ENCODE measurements at regions not wholly inside any gene's neighbourhood (a gene's known extent, or its start where the extent isn't known, plus 50 kb on each side); places are given as distances from the start of the nearest gene placed in this dataset.

DNA sequence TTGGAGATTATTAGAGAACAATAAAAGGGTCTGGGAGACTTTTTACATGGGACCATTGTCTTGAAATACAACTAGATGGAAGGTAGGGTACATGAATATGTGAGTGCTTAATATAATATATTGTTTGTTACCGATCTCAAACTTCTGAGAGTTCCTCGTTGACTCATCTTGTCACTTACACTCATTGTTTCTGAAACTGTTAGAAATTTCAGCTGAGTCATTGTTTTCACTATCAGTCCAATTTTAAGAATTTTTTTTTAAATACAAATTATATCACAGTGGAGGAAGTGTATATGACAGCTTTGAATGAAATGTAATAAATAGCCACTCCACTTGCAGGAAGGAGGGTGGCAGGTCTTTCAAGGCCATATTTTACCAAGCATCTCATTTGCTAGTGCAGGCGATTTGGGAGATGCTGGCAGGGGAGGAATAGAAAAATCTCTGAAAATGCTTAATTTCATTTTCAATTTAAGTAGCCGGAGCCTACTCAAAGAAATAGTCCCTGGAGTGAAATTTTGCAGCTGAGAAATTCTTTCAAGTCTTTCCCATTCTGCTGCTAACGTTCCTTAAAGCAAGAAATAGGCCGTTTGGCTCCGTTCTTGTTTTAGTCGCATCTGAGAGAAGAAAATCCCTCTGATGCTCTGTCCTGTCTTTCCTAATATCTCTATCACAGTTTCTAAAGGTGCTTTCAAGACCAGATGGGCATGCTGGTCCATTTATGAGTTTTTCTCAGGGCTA is 1404.2 kb upstream of the CELF2 start:
- no peak for DNase-seq

DNA sequence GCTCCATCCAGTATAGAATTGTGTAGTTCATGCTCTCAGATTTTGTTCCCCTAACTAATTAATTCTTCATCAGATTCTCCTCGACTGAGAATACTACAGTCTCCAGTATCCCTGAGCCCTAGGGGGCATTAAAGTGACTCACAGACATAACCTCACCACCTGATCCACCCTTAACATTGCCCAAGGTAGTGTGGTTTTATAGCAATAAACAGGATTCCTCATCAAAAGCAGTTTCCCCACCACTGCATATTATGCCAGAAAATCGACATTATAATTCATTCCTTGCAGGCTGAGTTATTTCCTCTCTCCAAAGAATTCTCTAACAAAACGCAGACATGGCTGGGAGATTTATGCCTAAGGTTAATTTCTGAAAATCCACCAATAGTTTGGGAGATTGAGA is 1402.5 kb upstream of the CELF2 start:
- no peak for DNase-seq

DNA sequence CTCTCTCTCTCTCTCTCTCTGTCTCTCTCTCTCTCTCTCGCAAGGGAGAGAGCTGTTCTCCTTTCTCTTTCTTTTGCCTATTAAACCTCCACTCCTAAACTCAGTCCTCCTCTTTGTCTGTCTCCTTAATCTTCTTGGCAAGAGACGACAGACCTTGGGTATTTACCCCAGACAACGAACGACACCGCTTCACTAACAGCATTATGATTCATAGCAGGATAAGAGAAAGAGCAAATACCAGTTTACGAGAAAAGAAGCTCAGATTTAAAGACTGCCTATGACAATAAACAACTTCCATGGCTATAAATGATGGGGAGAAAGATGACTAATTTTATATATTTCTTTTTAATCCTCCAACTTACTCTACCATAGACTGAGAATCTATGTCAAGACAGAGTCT is 1396.5 kb upstream of the CELF2 start:
- DNase-seq: no peak

DNA sequence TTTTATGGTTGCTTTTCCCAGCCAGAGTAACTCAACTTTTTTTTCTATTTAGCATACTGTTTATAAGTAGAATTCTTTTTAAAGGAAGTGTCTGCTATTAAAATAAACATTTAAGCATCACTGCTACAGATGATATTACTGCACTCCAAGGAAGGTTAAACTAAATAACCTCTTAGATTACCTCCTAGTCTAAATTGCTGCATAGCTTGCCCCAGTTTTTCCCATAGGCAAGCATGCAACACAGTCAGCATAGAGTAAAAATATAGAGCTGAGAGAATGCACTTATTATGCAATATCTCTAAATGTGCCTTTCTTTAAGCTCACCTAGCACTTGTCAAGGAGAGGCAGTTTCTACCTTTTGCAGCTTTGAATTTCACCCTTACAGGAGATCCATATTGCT is 1392.4 kb upstream of the CELF2 start:
- no peak for DNase-seq

DNA sequence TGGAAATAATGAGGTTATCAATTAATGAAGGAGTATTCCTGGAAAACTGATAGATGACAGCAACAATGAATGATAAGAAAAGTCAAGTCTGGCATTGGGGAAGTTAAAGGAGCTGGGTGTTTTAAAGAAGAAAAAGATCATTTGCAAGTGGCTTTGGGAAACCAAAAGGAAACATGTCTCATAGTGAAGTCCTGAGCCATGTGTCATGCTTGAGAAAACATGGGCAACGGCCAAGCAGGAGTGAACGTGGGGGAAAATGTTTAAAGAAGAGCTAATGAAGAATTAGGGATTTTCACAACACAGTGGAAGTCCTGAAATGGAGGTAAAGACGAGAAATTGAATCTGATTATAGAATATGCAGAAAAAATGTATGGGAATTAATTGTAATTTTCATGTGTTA is 1383.2 kb upstream of the CELF2 start:
- no peak for DNase-seq

DNA sequence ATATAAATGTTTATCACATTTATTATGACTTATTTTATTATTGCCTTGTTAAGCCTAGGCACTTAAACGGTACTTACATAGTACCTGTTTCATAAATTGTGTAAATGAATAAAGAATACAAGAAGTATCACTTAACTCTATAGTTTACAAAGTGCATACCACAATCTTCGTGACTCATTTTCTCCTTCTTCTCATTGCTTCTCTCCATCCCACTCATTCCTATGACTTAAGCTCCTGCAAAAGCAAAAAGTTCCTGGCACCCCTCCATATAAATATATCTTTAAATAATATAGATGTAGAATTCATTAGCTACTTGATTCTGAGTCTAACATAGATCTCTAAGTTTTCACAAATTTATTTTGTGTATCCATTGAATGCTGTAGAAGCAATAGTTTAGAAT is 1382.0 kb upstream of the CELF2 start:
- no peak for DNase-seq

DNA sequence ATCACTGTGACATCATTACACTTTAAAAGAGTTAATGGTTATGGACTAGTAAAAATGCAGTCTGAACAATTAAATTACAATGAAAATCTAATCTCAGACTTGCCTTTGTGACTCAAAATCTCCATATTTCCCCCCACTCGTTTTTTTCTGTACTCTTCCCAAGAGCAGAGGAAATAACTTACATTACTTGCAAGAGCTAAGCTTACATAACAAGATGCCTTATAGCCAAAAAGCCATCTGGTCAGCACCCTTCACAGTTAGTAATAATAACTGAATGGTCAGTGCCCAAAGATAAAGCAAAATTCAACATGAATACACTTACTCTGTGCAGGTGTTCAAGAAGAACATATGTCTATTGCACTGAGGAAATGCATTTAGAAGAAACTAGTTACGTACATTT is 1381.5 kb upstream of the CELF2 start:
- DNase-seq: no peak

DNA sequence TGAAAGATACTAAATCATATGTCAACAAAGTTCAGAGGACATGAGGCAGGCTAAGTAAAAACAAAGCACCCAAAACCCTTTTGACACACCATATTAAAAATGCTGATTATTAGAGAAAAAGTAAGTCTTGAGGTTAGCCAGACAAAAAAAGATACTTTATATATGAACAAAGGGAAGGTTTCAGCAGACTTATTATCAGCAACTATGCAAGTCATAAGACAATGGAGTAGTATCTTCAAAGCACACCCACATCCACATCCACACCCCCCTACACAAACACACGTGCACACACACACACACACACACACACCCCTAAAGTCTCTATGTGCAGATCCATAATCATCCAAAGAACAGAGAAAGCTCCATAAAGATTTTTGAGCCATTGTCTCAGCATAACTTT is 1373.9 kb upstream of the CELF2 start:
- DNase-seq: no peak

DNA sequence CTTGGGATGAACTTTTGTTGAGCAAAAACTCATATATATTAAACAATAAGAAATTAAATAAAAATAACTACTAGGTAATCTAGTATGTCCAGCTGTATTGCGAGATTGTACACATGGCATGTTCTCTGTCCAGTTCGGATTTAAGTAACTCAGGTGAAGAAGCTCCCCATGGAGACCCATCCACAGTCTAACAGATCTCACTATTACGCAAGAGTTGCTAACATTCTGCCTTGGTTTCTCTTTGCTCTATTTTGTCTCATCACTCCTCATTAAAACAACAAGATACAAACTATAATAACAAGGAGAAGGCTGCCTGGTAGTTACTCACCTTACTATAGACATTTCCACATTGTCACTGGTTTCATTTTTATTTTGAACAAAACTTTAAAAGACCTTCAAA is 1372.3 kb upstream of the CELF2 start:
- DNase-seq: no peak

DNA sequence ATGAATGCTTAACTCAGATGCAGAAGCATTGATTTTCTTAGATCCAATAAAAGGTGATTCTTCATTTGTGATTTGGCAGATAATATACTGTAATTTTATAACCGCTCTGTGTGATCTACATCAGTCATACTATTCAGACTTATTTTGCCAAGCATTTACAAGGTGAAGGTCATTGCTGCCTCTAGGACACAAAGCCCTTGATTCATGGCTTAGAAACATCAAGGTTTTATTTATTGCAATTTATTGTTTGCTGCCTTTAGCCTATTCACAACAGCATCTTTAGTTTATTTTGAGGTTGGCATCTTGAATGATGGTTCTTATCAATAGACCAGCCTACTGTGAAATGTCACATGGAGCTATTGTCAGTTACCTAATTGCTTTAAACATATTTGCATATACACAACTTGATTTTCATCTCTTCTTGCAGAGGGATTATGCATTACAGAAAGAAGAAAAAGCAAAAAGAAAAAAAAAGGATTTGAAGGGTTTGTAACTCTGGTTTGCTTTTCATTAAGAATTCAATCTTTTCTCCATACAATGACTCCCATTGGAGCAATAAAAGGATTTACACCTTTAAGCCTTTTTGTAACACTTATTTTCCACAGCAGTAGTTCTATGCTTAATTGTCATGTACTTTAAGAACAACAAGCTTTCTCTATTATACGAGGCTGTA is 1371.6 kb upstream of the CELF2 start:
- DNase-seq: no peak

DNA sequence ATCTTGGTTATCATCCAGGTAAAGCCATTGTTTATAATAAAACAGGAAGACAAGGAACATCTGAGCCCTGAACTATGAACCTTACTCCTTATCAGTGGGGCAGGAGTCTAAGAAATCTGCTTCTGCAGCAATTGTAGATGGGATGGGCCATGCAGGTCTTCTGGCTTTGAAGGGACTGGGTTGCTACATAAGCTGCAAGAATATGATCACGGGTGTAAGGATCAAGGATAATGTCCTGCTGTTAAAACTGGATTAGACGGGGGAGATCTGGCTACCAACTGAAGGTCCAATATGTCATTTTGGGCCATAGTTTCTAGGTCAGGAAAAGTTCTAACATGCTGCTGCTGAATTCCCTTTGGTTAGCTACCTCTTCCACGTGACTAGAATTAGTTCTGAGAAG is 1363.4 kb upstream of the CELF2 start:
- DNase-seq: no peak

DNA sequence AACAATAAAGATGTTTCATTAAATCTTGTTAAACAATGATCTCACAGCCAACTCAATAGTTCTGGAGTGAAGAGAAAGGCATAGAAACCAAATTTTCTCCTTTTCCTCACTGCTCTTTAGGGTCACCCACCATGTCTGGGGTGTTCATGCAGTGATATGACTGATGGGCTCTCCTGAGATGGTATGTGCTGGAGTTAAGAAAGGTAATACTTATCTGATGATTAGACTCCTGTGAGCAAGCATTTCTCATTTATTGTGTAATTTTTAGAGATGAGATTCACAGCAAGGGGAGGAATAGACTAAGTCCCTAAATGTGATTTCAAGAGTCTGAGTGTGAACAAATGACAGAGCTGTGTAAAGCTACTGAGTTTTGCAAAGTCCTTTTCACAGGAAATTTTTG is 1361.3 kb upstream of the CELF2 start:
- no peak for DNase-seq

DNA sequence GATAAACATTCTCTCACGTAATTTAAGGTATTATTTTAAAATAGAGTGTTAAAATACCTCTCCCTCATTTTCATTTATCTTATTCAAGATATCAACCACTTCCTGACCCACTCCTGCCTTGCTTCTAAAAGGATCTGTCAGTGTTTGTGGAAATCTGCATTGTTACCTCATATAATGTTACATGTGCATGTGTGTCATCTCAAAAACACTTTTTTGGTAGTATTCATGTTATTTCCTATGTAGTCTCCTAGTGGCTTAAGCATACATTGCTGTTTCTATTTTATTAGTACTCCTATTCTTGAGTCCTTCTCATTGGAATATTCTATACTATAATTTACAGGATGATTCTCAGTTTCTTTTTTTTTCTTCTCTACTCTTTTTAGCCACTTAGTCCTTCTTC is 1360.7 kb upstream of the CELF2 start:
- no peak for DNase-seq

DNA sequence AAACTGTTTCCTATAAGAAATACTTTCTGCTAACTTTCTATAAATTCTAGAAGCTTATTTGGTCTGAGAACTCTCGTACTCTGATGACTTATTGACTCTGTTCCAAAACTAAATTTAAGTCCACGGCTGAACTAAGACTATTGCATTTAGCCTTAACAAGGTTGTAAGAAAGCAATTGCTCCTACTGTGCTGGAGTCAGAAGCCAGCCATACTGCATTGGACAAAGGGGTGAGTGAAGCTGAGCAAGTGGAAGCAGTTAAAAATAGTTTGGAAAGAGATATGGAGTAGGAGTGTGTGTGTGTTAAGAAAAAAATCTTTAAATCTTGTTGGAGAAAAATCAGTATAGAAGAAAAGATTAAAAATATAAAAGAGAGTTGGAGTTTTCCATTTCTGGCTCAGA is 1360.1 kb upstream of the CELF2 start:
- DNase-seq: no peak

DNA sequence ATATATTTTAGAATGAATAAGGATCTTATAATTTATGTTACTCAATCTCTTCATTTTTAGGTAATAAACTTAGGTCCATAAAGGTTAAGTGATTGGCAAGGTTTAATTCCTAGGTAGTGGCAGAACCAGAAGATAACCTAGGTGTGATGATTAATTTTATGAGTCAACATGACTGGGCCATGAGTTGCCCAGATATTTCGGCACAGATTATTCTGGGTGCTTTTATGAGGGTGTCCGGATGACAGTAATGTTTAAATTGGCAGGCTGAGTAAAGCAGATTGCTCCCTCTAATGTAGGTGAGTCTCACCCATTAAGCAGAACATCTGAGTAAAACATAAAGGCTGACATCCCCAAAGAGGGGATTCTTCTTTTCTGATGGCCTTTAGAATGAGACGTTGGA is 1349.3 kb upstream of the CELF2 start:
- no peak for DNase-seq

DNA sequence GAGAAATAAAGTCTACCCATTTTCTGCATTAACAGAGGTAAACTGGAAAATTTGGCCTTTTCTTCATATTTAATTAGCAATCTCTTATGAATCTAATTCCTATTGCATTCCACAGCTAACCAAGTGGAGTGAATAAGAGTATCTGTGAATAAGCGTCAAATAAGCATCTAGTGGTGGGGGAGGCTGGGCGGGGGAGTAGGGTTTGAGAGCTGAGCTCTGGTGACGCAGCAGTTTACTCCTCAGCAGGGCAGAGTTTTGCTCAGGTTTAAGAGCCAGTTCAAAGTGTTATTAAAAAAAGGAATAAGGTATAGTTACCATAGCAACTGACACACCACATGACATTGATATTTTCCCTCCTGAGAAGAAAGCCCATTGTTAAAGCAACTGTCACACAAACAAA is 1346.8 kb upstream of the CELF2 start:
- DNase-seq: no peak

DNA sequence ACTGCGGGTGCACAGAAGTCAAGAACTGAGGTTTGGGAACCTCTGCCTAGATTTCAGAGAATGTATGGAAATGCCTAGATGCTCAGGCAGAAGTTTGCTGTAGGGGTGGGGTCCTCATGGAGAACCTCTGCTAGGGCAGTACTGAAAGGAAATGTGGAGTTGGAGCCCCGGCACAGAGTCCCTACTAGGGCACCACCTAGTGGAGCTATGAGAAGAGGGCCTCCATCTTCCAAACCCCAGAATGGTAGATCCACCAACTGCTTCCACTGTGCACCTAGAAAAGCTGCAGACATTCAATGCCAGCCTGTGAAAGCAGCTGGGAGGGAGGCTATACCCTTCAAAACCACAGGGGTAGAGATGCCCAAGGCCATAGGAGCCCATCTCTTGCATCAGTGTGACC is 1336.0 kb upstream of the CELF2 start:
- DNase-seq: no peak

DNA sequence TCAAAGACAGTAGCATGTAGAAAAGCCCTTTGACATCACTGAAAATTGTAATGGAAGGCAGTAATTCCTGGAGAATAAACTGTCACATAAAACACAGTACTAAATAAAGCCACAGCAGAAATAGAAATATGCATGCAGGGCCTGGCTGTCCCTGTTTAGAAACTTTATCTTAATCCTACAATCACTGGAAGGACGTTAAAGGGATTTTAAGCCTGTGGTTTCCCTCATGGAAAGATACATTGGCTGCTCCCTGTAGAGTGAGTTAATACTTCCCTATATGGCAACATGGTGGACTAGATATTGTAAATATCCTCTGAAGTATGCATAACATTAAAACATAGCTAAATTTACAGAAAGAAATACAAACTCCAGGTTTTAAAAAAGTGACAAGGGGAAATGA is 1334.9 kb upstream of the CELF2 start:
- DNase-seq: no peak

DNA sequence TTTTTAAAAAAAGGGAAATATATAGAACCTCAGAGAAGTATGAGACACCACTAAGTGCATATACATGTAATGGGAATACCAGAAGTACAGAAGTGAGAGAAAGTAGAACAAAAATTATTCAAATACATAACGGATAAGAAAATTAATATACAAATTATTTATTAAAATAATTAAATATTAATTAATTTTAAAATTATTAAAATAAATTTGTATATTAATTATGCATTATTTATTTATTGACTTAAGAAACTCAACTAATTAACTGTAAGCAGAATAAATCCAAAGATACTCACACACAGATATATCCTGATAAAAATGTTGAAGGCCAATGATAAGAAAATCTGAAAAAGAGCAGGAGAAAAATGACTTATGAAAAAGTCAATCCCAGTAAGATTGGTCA is 1333.5 kb upstream of the CELF2 start:
- DNase-seq: no peak

DNA sequence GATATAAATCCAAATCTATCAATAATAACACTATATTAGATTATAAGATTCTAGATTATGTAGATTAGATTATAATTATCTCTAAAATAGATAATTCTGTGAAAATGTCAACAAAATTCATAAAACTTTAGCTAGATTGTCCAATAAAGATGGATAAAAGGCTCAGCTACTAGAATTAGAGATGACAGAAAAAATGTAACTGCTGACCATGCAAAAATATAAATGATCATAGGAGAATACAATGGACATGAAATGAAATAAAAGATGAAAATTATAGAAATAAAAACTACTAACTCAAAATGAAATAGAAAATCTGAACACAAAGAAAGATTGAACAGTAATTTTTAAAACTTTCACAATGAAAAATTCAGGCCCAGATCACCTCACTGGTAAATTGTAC is 1332.1 kb upstream of the CELF2 start:
- DNase-seq: no peak

DNA sequence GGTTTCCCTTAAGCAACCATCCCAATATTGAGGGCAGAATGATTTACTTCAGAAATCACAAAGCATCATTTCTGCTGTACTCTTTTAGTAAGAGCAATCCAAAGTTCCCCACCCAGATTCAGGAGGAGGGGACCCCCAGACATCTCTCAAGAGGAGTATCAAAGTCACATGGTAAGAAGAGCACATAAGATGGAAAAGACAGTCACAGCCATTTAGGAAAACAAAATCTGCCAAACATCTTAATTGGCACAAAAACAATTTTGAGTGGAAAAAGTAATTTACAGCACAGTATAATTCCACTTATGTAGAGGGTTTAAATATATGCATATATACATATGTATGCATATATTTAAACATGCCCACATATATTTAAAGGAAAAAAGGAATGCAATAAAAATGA is 1329.0 kb upstream of the CELF2 start:
- DNase-seq: no peak

DNA sequence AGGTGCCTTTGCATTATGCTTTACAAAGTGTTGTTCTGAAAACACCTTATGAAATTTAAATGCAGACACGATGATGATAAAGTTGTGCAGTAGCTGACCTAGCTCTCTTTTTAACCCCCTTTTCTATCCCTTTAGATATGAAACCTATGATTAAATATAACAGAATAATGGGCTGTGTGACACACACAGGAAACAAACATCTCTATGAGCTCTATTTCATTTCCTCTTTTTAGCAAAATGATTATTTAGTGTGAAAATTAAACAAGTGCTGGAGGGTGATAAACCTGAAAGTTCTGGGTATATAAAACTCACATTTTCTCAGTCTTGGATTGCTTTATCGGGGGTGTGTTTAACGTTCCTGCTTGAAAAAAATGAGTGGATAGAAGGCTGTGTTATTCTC is 1310.5 kb upstream of the CELF2 start:
- DNase-seq: no peak

DNA sequence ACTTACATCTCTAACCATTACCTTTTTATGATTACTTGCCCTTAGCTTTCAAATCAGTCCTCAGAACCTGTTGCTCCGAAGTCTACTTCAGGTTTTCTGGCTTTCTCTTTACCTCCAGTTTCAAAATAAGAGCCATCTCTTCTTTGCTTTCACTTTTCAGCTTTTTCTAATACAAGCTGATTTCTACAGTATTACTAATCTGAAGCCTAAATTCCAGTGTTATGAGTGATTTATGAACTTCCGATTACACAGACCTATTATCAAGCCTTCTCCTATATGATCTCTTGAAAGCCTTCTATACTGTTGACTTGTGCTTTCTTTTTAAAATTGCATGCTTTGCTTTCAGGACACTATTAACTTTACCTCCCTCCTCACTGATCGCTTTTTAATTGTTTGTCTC is 1307.8 kb upstream of the CELF2 start:
- no peak for DNase-seq

DNA sequence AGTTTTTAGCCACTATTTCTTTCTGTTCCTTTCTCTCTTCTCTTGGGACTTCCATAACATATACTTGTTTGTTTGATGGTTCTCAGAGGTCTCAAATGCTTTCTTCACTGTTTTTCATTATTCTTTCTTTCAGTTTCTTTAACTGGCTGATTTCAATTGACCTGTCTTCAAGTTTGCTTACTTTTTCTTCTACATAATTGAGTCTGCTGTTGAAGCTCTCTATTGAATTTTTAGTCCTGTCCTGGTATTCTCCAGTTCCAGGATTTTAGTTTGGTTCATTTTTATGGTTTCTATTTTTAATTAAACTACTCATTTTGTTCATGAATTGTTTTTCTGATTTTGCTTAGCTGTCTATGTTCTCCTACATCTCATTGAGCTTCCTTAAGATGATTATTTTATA is 1305.3 kb upstream of the CELF2 start:
- no peak for DNase-seq

DNA sequence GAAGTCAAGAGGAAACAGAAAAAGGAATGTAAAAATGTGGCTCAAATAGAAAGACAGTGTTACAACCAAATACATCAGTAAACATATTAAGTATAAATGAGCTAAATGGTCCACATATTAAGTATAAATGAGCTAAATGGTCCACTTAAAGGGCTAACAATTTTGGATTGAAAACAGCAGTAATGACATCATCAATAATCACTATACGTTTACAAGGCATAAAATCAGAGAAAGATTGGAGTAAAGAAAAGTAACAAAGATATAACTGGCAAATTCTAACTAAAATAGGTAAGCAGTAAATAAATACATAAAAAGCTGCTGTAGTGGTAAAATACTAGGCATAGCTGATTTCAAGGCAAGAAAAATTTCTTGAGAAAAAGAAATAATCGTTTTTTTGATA is 1298.4 kb upstream of the CELF2 start:
- no peak for DNase-seq

All from CD4-positive, alpha-beta T cell treated with Interleukin-17A for 4 hours (primary cell).